ENCODE measurements at regions not wholly inside any gene's neighbourhood (a gene's known extent, or its start where the extent isn't known, plus 50 kb on each side); places are given as distances from the start of the nearest gene placed in this dataset.

DNA sequence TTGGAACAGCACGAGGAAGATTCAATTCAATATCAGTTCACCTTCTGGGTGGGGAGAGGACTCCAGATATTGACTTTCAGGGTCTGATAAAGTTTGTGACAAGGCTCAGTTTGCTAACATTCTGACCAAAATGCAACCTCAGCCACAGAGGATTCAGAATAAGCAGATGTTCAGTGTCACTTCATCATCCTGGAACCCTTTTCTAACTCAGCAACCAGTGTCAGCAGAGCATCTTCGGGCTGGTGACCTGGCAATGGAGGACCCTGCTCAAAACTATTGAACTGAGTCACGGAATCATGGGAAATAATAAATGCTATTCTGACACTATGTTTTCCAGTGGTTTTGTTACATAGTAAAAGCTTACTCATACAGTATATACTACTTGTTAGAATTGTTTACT, 433.4 kb upstream of the CFAP20DC start:
- in situ Hi-C loops (cut with HindIII; ENCODE audit: low pct_unique_long_range_greater_than_20kb, low sequenced_read_pairs) = no loop called here
- no peak for DNase-seq (ENCODE audit: low read depth)

DNA sequence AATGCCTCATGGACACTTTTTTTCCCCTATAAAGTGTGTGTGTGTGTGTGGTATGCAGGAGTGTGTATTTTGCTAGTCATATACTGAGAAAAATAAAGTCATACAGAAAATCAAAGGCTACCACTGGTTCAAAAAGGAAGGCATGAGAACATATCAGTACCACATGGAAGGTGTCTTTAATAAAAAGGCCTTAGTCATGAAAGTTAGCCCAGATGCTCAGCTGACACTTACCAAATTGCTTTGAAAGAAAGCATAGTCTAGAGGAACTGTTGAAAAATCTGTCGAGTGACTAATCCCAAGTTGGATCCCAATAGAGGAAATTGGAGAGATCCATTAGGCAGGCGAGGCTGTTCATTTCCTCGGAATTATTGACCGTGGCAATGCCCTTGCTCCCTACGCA, 432.9 kb upstream of the CFAP20DC start:
- in situ Hi-C loops (cut with HindIII; ENCODE audit: low pct_unique_long_range_greater_than_20kb, low sequenced_read_pairs) = no loop called here
- no peak for DNase-seq (ENCODE audit: low read depth)

GRCh38 chr3:59481776-59482400, 432.1 kb upstream of the CFAP20DC start:
- no peak for DNase-seq (ENCODE audit: low read depth)
- in situ Hi-C loops (cut with HindIII; ENCODE audit: low pct_unique_long_range_greater_than_20kb, low sequenced_read_pairs) = no loop called here

- in situ Hi-C loops (cut with HindIII; ENCODE audit: low pct_unique_long_range_greater_than_20kb, low sequenced_read_pairs) = no loop called here
- no peak for DNase-seq (ENCODE audit: low read depth)
Measured at GRCh38 chr3:59480486-59480995, 430.7 kb upstream of the CFAP20DC start.

- DNase-seq (ENCODE audit: low read depth) = no peak
- in situ Hi-C loops (cut with HindIII; ENCODE audit: low pct_unique_long_range_greater_than_20kb, low sequenced_read_pairs) = no loop called here
Measured at GRCh38 chr3:59473636-59474035, 423.8 kb upstream of the CFAP20DC start.

DNA sequence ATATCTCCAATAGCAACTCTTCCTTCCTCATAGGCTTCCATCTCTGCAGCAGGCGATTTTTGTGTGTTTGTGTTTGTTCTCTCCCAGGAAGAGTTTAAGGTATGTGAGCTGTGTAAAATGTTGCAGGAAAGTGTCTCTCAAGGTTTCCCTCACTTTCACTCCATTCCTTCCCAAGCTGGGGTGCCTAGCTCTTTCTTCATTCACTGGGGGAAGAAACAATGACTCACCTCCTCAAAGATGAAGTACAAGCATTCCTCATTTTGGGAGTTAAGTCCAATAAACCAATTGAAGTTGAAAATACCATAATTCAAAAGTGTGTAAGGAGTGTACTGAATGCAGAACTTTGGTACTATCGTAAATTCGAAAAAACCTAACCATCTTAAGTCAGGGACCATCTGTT, 422.7 kb upstream of the CFAP20DC start:
- DNase-seq (ENCODE audit: low read depth) = no peak
- in situ Hi-C loops (cut with HindIII; ENCODE audit: low pct_unique_long_range_greater_than_20kb, low sequenced_read_pairs) = no loop called here

- in situ Hi-C loops (cut with HindIII; ENCODE audit: low pct_unique_long_range_greater_than_20kb, low sequenced_read_pairs) = no loop called here
- peak; percentile 31 for DNase-seq (ENCODE audit: low read depth)
Measured at GRCh38 chr3:59469948-59470723, 420.3 kb upstream of the CFAP20DC start.

GRCh38 chr3:59467476-59467875, 417.7 kb upstream of the CFAP20DC start:
- in situ Hi-C loops (cut with HindIII; ENCODE audit: low pct_unique_long_range_greater_than_20kb, low sequenced_read_pairs) = no loop called here
- no peak for DNase-seq (ENCODE audit: low read depth)

DNA sequence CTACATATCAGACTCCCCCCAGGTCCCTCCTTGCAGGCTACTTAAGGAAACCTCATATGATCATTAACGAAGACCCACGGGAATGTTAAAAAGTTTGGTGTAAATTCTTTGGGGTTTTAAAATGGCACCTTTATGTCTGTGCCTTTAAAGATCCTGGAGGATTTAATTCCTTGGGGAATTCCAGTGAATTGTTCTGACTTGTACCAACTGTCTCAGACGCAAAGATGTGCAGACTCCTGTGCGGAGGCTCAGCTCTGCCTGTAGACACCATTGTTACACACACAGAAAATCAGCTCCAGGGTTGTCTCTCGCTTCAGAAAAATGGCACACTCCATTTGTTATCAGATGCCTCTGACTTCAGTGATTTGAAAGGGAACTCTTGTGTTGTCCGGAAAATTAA, 414.4 kb upstream of the CFAP20DC start:
- DNase-seq (ENCODE audit: low read depth) = no peak
- in situ Hi-C loops (cut with HindIII; ENCODE audit: low pct_unique_long_range_greater_than_20kb, low sequenced_read_pairs) = no loop called here

DNA sequence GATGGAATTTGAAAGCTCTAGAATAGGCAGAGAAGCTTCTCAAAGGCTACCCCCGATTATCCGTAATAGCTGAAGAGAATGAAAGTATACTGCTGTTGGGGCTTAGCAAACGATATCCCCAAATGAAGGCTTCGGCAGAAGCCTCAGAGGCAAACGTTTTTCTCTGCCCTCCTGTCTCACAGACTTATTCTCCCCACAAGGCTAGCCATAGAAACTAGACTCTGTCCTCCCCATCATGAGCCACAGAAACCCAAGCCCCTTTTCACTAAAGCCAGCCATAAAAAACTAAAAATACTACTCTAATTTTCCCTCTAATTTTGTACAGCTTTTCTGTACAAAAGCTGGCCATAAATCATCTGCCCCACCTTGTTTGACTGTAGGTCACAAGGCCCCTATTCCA, 413.4 kb upstream of the CFAP20DC start:
- no peak for DNase-seq (ENCODE audit: low read depth)
- in situ Hi-C loops (cut with HindIII; ENCODE audit: low pct_unique_long_range_greater_than_20kb, low sequenced_read_pairs) = no loop called here

DNA sequence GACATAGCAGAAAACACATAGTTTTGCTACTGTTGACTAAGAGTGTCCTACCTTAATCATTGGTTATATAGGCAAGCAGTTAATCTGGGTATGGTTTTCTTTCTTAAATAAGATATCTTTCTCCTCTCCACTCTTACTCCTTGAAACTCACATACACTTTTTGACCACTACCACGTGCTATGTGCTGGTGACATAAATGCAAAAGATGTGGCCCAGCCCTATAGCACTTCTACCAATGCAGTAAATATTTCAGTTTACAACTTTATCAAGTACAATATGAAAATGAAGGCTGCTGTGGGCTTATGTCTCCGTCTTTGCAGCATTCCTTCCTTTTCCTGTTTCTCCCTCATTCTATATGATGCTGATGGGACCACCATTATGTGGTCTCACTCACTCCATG, 410.2 kb upstream of the CFAP20DC start:
- in situ Hi-C loops (cut with HindIII; ENCODE audit: low pct_unique_long_range_greater_than_20kb, low sequenced_read_pairs) = no loop called here
- no peak for DNase-seq (ENCODE audit: low read depth)

GRCh38 chr3:59456852-59457485, 407.1 kb upstream of the CFAP20DC start:
- in situ Hi-C loops (cut with HindIII; ENCODE audit: low pct_unique_long_range_greater_than_20kb, low sequenced_read_pairs) = no loop called here

DNA sequence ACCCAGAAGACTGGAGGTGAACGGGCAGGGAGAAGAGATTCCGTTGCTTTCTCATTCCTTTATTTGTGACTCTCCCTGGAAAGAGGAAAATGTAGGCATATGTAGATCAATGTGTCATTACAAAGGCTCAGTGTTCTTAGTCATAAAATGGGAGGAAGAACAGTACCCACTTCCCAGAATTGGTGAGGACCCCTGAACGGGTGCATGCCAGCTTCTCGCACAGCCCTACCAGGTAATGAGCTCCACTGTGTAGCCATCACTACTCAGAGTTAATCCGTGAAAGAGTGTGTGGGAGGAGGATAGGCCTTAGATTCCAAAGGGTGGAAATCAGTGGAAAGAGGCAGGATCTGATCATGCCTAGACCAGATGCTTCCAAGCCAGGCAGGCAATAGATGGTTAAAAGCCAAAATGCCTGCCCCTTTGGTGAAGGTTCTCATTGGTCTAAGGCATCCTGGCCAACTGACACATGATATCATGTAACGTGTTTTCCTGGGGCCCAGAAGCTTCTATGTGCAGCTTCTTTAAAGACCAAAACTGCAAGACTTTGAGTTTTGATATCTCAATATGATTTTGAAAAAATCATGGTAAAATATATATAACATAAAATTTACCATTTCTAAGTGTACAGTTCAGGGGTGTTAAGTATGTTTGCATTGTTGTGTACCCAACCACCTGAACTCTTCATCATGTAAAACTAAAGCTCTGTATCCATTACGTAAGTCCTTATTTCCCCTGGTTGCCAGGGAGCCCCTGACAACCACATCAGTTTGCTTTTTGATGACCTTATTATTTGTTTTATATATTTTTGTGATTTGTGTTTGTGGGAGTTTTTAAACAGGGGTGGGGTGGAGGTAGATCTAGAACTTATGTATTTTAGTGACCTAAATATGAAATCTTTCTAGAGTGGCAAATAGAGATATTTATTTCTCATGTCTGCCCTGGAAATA, 402.2 kb upstream of the CFAP20DC start:
- in situ Hi-C loops (cut with HindIII; ENCODE audit: low pct_unique_long_range_greater_than_20kb, low sequenced_read_pairs) = no loop called here
- DNase-seq (ENCODE audit: low read depth) = no peak

More at GRCh38 chr3:59456852-59457485, 407.1 kb upstream of the CFAP20DC start:
- DNase-seq (ENCODE audit: low read depth) = no peak

DNA sequence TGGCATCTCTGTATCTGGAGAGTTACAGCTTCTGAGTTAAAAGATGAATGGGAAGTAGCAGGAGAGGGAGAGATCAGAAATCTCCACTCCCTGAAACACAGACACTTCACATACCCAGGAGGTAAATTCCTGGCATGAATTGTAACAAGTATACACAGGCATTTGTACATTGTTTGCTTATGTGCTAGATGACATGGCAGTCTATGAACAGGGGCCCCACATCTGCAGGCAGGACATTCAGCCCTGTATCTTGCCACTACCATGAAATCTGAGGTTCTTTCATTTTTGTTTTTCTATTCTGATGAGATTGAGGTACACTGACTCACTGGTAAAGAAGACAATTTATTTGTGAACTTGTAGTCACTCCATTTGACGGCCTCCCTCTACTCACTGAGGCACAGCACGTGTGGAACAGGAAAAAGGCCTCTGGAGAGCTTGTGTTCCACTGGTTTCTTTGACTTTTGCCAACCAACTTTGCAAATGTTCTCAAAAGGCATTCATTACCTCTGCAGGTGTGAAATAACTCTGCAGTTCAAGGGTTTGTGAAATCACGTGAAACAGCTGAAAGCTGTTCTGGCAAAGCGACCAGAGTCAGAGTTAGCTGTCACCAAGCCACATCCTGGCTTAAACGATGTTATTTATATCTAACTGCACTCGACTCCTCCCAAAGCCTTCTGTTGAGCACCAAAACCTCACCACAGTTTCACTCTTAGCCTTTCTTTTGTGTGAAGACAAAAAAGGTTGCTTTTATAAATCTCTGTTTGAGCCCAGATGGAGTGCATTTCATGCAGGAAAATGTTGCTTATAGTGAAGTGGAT, 401.3 kb upstream of the CFAP20DC start:
- in situ Hi-C loops (cut with HindIII; ENCODE audit: low pct_unique_long_range_greater_than_20kb, low sequenced_read_pairs) = no loop called here
- no peak for DNase-seq (ENCODE audit: low read depth)

DNA sequence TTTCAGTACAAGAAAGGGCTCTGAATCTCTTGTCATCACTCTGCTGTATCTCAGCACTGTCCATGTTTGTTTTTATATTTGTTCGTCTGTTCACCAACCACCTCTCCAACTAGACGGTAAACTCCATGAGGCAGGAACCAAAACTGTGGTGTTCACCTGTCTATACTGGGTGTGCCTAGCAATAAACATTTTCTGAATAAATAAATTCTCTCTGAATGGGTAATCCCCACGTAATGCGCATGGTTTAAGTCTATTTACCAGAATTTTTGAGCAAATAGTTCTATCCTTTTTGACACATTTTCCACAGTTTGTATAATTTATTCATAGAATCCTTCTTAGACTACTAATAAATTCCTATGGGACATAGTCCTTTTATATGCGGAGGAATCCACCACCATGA, 400.6 kb upstream of the CFAP20DC start:
- no peak for DNase-seq (ENCODE audit: low read depth)
- in situ Hi-C loops (cut with HindIII; ENCODE audit: low pct_unique_long_range_greater_than_20kb, low sequenced_read_pairs) = no loop called here

DNA sequence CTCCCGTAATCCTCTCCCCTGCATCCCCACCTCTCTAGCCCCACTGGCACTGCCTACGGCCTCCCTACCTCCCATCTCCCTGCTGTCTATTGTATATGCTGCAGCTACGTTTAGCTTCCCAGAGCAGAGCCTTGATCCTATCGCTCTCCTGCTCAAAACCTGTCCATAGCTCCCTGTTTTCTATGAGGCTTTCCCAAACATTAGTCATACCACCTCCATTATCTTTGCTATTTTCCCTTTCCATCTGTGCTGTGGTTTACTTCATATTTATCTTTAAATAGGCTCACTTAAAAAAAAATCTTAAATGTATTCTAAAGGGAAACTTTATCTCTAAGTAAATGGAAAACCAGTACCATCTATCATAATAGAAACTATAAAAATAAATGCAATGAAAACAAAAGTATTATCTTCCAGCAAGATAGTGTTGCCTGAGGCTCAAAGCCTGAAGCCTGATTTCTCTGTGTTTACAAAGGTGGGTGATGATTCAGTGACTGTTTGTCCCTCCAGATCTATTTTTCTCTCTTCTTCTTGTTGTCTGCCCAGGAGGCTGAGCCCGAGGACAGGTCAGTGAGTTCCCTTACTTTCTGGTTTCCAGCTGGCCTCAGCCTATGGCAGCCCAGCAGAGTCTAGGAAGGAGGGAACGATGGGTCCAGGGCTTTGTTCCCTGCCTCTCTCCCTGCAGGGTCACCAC, 397.1 kb upstream of the CFAP20DC start:
- in situ Hi-C loops (cut with HindIII; ENCODE audit: low pct_unique_long_range_greater_than_20kb, low sequenced_read_pairs) = no loop called here

DNA sequence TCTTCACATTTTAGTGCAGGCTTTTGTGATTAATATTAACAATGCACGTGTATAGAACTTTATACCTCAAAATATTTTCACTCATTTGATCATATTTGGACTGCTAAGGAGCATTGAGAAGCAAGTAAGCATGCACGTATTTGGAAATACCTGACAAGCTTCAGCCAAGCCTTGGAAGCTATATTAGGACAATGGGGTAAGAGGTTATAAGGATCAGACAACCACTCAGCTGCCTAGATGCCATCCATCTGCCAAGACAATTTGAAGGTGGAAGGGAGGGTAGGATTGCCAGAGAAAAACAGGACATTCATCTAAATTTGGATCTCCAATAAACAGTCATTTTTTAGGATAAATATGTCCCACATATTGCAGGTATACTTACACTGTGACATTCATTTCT, 394.9 kb upstream of the CFAP20DC start:
- in situ Hi-C loops (cut with HindIII; ENCODE audit: low pct_unique_long_range_greater_than_20kb, low sequenced_read_pairs) = no loop called here
- DNase-seq (ENCODE audit: low read depth) = no peak

More for the DNA sequence above, 397.1 kb upstream of the CFAP20DC start:
- no peak for DNase-seq (ENCODE audit: low read depth)
